ENCODE measurements at regions not wholly inside any gene's neighbourhood (a gene's known extent, or its start where the extent isn't known, plus 50 kb on each side); places are given as distances from the start of the nearest gene placed in this dataset.

DNA sequence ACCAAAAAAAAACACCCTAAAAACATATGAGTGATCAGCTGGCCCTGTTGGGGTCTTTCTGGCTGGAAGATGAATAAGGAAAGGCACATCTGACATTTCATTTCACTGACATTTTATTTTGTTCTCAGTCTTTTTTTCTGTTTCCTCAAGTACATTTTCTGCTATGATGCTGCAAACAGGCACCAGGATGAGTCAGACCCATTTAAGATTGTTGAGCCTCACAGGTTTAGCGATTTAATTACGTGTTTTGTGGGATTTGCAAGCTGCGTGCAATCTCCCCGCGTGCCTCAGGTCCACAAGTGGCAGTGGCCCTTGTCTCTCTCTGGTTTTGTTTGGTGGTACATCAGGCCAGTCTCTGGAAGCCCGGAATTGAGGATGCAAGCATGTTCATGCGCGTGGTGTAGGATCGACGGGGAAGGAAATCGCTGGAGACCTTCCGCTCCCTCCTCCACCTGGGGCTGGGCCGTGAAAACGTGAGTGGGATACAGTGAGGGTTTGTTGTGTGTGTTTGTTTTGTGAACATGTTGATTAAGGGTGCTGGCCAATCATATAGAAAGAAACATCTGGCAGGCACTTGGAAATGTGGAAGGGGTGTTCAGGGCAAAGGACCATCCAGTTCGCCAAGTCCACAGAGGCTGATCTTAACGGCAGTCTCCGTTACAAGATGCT is 120.2 kb upstream of the ZNF516 start:
- TF ChIP-seq EP300 (IDR thresholded peaks at IDR 0.05; ENCODE audit: low read depth) = no peak
- TF ChIP-seq, protein P1, sequence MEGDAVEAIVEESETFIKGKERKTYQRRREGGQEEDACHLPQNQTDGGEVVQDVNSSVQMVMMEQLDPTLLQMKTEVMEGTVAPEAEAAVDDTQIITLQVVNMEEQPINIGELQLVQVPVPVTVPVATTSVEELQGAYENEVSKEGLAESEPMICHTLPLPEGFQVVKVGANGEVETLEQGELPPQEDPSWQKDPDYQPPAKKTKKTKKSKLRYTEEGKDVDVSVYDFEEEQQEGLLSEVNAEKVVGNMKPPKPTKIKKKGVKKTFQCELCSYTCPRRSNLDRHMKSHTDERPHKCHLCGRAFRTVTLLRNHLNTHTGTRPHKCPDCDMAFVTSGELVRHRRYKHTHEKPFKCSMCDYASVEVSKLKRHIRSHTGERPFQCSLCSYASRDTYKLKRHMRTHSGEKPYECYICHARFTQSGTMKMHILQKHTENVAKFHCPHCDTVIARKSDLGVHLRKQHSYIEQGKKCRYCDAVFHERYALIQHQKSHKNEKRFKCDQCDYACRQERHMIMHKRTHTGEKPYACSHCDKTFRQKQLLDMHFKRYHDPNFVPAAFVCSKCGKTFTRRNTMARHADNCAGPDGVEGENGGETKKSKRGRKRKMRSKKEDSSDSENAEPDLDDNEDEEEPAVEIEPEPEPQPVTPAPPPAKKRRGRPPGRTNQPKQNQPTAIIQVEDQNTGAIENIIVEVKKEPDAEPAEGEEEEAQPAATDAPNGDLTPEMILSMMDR (IDR thresholded peaks at IDR 0.05) = no peak
- TF ChIP-seq POLR2A (IDR thresholded peaks at IDR 0.05) = no peak

Data from transverse colon (tissue), 3 donors.